ENCODE measurements at regions not wholly inside any gene's neighbourhood (a gene's known extent, or its start where the extent isn't known, plus 50 kb on each side); places are given as distances from the start of the nearest gene placed in this dataset.

DNA sequence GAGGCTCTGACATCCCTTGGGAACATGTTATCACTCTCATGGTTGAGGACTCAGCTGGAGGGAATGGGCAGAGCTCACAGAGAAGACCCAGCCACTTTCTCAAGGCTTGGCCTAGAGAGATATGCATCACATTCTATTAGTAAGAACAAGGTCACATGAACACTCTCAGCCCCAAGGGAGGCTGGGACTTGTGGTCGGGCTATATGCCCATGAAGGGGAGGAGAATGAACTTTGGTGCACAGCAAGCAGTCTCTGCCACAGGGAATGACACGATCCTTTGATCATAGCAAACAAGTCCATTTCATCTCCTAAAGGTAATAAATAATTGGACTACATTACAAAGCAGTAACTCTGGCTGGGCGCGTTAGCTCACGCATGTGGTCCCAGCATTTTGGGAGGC, 105.7 kb downstream of the SYF2 start:
- no peak overlapping the region for H3K4me3 ChIP-seq (ENCODE audit: low read depth, low read length)
- TF ChIP-seq, protein P1, sequence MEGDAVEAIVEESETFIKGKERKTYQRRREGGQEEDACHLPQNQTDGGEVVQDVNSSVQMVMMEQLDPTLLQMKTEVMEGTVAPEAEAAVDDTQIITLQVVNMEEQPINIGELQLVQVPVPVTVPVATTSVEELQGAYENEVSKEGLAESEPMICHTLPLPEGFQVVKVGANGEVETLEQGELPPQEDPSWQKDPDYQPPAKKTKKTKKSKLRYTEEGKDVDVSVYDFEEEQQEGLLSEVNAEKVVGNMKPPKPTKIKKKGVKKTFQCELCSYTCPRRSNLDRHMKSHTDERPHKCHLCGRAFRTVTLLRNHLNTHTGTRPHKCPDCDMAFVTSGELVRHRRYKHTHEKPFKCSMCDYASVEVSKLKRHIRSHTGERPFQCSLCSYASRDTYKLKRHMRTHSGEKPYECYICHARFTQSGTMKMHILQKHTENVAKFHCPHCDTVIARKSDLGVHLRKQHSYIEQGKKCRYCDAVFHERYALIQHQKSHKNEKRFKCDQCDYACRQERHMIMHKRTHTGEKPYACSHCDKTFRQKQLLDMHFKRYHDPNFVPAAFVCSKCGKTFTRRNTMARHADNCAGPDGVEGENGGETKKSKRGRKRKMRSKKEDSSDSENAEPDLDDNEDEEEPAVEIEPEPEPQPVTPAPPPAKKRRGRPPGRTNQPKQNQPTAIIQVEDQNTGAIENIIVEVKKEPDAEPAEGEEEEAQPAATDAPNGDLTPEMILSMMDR (IDR thresholded peaks at IDR 0.05; ENCODE audit: low read depth, low read length, missing control alignments), result no peak
- in situ Hi-C loops (cut with HindIII; ENCODE audit: low sequenced_read_pairs), result no loop called here
- no peak for DNase-seq (ENCODE audit: low read depth)

GRCh38 chr1:25123551-25123950, 108.8 kb downstream of the SYF2 start:
- DNase-seq (ENCODE audit: low read depth), result no peak
- TF ChIP-seq, protein P1 (IDR thresholded peaks at IDR 0.05; ENCODE audit: low read depth, low read length, missing control alignments), result no peak
- H3K4me3 ChIP-seq (ENCODE audit: low read depth, low read length), result no peak overlapping the region
- in situ Hi-C loops (cut with HindIII; ENCODE audit: low sequenced_read_pairs), result no loop called here

DNA sequence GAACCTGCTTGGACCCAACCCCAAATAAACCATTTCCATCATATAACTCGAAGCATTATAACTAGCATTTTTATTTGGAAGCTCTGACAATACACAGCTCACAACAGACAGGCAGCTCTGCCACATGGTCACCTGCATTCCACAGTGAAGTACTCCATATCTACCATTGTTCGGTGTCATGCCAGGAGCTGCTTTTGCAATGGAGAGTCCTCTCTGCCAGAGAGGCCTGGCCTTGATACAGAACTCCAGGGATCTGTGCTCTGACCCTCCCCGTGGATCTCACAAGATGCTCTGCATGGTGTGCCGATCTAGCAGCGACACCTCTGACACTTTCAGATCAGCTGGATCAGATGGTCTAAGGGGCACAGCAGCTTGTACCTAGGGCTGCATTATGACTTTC, 109.6 kb downstream of the SYF2 start:
- TF ChIP-seq, protein P1 (IDR thresholded peaks at IDR 0.05; ENCODE audit: low read depth, low read length, missing control alignments), result no peak
- no peak overlapping the region for H3K4me3 ChIP-seq (ENCODE audit: low read depth, low read length)
- no peak for DNase-seq (ENCODE audit: low read depth)
- in situ Hi-C loops (cut with HindIII; ENCODE audit: low sequenced_read_pairs), result no loop called here

- H3K4me3 ChIP-seq (ENCODE audit: low read depth, low read length), result no peak overlapping the region
- TF ChIP-seq, protein P1 (IDR thresholded peaks at IDR 0.05; ENCODE audit: low read depth, low read length, missing control alignments), result no peak
- DNase-seq (ENCODE audit: low read depth), result no peak
- in situ Hi-C loops (cut with HindIII; ENCODE audit: low sequenced_read_pairs), result no loop called here
Observed at GRCh38 chr1:25120281-25120680, 112.0 kb downstream of the SYF2 start.

GRCh38 chr1:25118546-25118945, 113.8 kb downstream of the SYF2 start:
- TF ChIP-seq, protein P1 (IDR thresholded peaks at IDR 0.05; ENCODE audit: low read depth, low read length, missing control alignments), result no peak
- DNase-seq (ENCODE audit: low read depth), result no peak
- H3K4me3 ChIP-seq (ENCODE audit: low read depth, low read length), result no peak overlapping the region
- in situ Hi-C loops (cut with HindIII; ENCODE audit: low sequenced_read_pairs), result no loop called here

- H3K4me3 ChIP-seq (ENCODE audit: low read depth, low read length), result no peak overlapping the region
- in situ Hi-C loops (cut with HindIII; ENCODE audit: low sequenced_read_pairs), result no loop called here
- TF ChIP-seq, protein P1 (IDR thresholded peaks at IDR 0.05; ENCODE audit: low read depth, low read length, missing control alignments), result no peak
- no peak for DNase-seq (ENCODE audit: low read depth)
Observed at GRCh38 chr1:25117233-25117823, 115.0 kb downstream of the SYF2 start.
